ENCODE measurements at regions not wholly inside any gene's neighbourhood (a gene's known extent, or its start where the extent isn't known, plus 50 kb on each side); places are given as distances from the start of the nearest gene placed in this dataset.

DNA sequence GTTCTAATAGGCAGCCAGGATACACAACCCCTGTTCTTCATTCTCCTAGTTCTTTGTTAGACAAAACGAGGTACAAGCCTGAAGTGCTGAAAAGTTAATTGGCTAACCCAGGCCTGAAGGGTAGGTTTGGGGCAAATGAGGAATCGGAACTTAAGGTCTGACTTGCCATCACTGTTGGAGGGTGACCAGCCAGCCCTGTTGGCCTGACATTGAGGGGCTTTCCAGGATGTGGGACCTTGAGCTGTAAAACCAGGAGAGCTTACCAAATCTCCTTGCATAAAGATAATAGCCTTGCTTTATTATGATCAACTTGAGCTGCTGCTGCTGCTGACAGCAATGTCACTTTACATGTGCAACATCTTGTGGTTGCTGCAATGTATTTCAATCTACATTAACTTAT, 256.0 kb downstream of the VAPA start:
- H3K36me3 ChIP-seq (ENCODE audit: control insufficient read depth in 1 of 2, insufficient read depth in 2 of 2, low read length in 2 of 2): no peaks in the 10 kb centered on the region
- no peaks in the 10 kb centered on the region for H3K9me2 ChIP-seq (ENCODE audit: insufficient read depth)
- ChIA-PET POLR2A (interaction anchor here (1.5 kb wide), 1 partner anchor 38 kb away, joined by 3 read pairs; no protein-coding TSS in a partner anchor), CTCF (no interaction called here), RAD21 (ENCODE audit: low non-redundant PET in 1 of 2, low total read pairs in 2 of 2, uncharacterized antibody in 2 of 2, unreplicated experiment in 2 of 2) (no interaction called here)
- no peak overlapping the region for H3K4me3 ChIP-seq (replicated peaks in 1 of 2; ENCODE audit: low read depth in 1 of 2, low read length in 2 of 2)
- H3K79me2 ChIP-seq (ENCODE audit: insufficient read depth, low read length): no peaks in the 10 kb centered on the region
- ATAC-seq: no peak
- no peak for DNase-seq (ENCODE audit: low read depth, low spot score)
- no peak overlapping the region for H3K27ac ChIP-seq (ENCODE audit: low read depth, low read length)
- H3K4me1 ChIP-seq (ENCODE audit: control insufficient read depth in 1 of 2, insufficient read depth in 2 of 2, low read length in 2 of 2): no peaks in the 10 kb centered on the region
- intact Hi-C loops (cut with micrococcal nuclease): no loop called here
- H4K20me1 ChIP-seq (ENCODE audit: insufficient read depth): no peaks in the 10 kb centered on the region
- H3K27me3 ChIP-seq (ENCODE audit: insufficient read depth, low read length): no peaks in the 10 kb centered on the region
- BruUV-seq (replicated peaks): no TSS peak
- no peaks in the 10 kb centered on the region for H3K9me3 ChIP-seq (ENCODE audit: control insufficient read depth in 1 of 2, insufficient read depth in 1 of 2, low read depth in 1 of 2, low read length in 2 of 2)
- TF ChIP-seq SRF (IDR thresholded peaks at IDR 0.05; ENCODE audit: low read depth): no peak
- no peak for TF ChIP-seq CEBPB (IDR thresholded peaks at IDR 0.05; ENCODE audit: low read depth)
- no peak for TF ChIP-seq POLR2AphosphoS5 (IDR thresholded peaks at IDR 0.05; ENCODE audit: low read depth, low read length)
- TF ChIP-seq ELF1 (IDR thresholded peaks at IDR 0.05; ENCODE audit: borderline replicate concordance, low read depth): no peak
- TF ChIP-seq RAD21 (IDR thresholded peaks at IDR 0.05; ENCODE audit: low read depth): no peak
- TF ChIP-seq, protein P1, sequence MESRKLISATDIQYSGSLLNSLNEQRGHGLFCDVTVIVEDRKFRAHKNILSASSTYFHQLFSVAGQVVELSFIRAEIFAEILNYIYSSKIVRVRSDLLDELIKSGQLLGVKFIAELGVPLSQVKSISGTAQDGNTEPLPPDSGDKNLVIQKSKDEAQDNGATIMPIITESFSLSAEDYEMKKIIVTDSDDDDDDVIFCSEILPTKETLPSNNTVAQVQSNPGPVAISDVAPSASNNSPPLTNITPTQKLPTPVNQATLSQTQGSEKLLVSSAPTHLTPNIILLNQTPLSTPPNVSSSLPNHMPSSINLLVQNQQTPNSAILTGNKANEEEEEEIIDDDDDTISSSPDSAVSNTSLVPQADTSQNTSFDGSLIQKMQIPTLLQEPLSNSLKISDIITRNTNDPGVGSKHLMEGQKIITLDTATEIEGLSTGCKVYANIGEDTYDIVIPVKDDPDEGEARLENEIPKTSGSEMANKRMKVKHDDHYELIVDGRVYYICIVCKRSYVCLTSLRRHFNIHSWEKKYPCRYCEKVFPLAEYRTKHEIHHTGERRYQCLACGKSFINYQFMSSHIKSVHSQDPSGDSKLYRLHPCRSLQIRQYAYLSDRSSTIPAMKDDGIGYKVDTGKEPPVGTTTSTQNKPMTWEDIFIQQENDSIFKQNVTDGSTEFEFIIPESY (IDR thresholded peaks at IDR 0.05; ENCODE audit: extremely low read depth, insufficient replicate concordance, low read length): no peak
- TF ChIP-seq CBX3 (IDR thresholded peaks at IDR 0.05; ENCODE audit: low read depth): no peak
- TF ChIP-seq POLR2A (IDR thresholded peaks at IDR 0.05; ENCODE audit: borderline replicate concordance, extremely low read depth, insufficient read depth, insufficient read length): no peak
- TF ChIP-seq EZH2phosphoT487 (IDR thresholded peaks at IDR 0.05; ENCODE audit: borderline replicate concordance): no peak
- TF ChIP-seq, protein P2, sequence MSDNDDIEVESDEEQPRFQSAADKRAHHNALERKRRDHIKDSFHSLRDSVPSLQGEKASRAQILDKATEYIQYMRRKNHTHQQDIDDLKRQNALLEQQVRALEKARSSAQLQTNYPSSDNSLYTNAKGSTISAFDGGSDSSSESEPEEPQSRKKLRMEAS (IDR thresholded peaks at IDR 0.05): no peak
- no peak for TF ChIP-seq SIN3A (IDR thresholded peaks at IDR 0.05; ENCODE audit: low read depth)
- TF ChIP-seq TCF7L2 (IDR thresholded peaks at IDR 0.05; ENCODE audit: borderline replicate concordance, extremely low read depth, insufficient read depth, insufficient read length): no peak
- TF ChIP-seq, protein P3, sequence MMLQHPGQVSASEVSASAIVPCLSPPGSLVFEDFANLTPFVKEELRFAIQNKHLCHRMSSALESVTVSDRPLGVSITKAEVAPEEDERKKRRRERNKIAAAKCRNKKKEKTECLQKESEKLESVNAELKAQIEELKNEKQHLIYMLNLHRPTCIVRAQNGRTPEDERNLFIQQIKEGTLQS (IDR thresholded peaks at IDR 0.05): no peak
- TF ChIP-seq, protein P4, sequence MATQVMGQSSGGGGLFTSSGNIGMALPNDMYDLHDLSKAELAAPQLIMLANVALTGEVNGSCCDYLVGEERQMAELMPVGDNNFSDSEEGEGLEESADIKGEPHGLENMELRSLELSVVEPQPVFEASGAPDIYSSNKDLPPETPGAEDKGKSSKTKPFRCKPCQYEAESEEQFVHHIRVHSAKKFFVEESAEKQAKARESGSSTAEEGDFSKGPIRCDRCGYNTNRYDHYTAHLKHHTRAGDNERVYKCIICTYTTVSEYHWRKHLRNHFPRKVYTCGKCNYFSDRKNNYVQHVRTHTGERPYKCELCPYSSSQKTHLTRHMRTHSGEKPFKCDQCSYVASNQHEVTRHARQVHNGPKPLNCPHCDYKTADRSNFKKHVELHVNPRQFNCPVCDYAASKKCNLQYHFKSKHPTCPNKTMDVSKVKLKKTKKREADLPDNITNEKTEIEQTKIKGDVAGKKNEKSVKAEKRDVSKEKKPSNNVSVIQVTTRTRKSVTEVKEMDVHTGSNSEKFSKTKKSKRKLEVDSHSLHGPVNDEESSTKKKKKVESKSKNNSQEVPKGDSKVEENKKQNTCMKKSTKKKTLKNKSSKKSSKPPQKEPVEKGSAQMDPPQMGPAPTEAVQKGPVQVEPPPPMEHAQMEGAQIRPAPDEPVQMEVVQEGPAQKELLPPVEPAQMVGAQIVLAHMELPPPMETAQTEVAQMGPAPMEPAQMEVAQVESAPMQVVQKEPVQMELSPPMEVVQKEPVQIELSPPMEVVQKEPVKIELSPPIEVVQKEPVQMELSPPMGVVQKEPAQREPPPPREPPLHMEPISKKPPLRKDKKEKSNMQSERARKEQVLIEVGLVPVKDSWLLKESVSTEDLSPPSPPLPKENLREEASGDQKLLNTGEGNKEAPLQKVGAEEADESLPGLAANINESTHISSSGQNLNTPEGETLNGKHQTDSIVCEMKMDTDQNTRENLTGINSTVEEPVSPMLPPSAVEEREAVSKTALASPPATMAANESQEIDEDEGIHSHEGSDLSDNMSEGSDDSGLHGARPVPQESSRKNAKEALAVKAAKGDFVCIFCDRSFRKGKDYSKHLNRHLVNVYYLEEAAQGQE (IDR thresholded peaks at IDR 0.05; ENCODE audit: low read depth): no peak
- H2AFZ ChIP-seq (ENCODE audit: low read depth, low read length, poor library complexity, severe bottlenecking): no peak overlapping the region
- no peak overlapping the region for H3K4me2 ChIP-seq (ENCODE audit: low read length)
- H3K9ac ChIP-seq (ENCODE audit: low read length): no peak overlapping the region

Data from HCT116 (cell line).